ENCODE measurements at regions not wholly inside any gene's neighbourhood (a gene's known extent, or its start where the extent isn't known, plus 50 kb on each side); places are given as distances from the start of the nearest gene placed in this dataset.

- CTCF ChIA-PET = no interaction called here
- intact Hi-C loops (cut with micrococcal nuclease; ENCODE audit: unreplicated experiment) (no loop called here), in situ Hi-C loops (cut with HindIII; ENCODE audit: low pct_unique_long_range_greater_than_20kb, low sequenced_read_pairs) (no loop called here)
- POLR2A ChIA-PET = no interaction called here
- Histone ChIP-seq H3K4me1 (ENCODE audit: control insufficient read depth, insufficient read depth, low read length) (no peaks in the 10 kb centered on the region), H3K36me3 (ENCODE audit: control insufficient read depth, insufficient read depth, low read length) (no peaks in the 10 kb centered on the region), H3K27ac (ENCODE audit: low read length) (no peak overlapping the region), H3K27me3 (ENCODE audit: control insufficient read depth, insufficient read depth, low read length) (no peaks in the 10 kb centered on the region), H3K4me3 (ENCODE audit: low read depth in 2 of 2, low read length in 2 of 2) (no peak overlapping the region), H3K9me3 (ENCODE audit: control insufficient read depth, insufficient read depth, low read depth, low read length) (no peaks in the 10 kb centered on the region)
- DNase-seq (ENCODE audit: low read depth, low spot score) (no peak), ATAC-seq (no peak)
- TF ChIP-seq POLR2AphosphoS5 (IDR thresholded peaks at IDR 0.05; ENCODE audit: low read depth, low read length) (no peak), REST (IDR thresholded peaks at IDR 0.05; ENCODE audit: insufficient read depth in 1 of 2, low read depth in 2 of 2, low read length in 1 of 2) (no peak), SIN3A (IDR thresholded peaks at IDR 0.05; ENCODE audit: borderline replicate concordance, insufficient read depth, low read depth, low read length) (no peak), CTCF (IDR thresholded peaks at IDR 0.05) (no peak), TCF7L2 (IDR thresholded peaks at IDR 0.05; ENCODE audit: low read depth, low read length) (no peak)
- BruUV-seq (replicated peaks) = no TSS peak
Observed at GRCh38 chr3:153369561-153370374, 207.7 kb downstream of the RAP2B start.

DNA sequence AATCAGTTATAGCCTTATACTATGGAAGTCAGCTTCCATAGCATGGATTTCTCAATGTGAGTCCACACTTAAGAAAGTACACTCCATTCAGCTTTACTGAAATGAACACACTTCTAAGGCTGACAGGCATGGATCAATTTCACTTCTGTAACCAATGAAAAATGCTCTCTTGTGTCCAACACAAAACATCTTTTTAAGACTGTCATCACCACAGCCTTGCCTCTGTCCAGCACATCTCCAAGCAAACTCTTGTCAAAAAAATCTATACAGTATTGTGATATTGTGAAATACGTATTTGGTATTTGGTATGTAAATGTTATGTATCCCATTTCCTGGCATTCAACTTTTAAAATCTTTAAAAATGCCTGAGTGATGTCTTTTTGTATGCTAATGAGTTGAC is 208.7 kb downstream of the RAP2B start:
- intact Hi-C loops (cut with micrococcal nuclease; ENCODE audit: unreplicated experiment) = no loop called here
- CTCF ChIA-PET = no interaction called here
- no peak overlapping the region for H3K4me3 ChIP-seq (ENCODE audit: low read depth in 2 of 2, low read length in 2 of 2)
- no peaks in the 10 kb centered on the region for H3K4me1 ChIP-seq (ENCODE audit: control insufficient read depth, insufficient read depth, low read length)
- H3K9me3 ChIP-seq (ENCODE audit: control insufficient read depth, insufficient read depth, low read depth, low read length) = 0 out of 2 replicates have a peak, but pooled peaks cover 3% of the 10 kb centered on the region
- TF ChIP-seq CTCF (IDR thresholded peaks at IDR 0.05) = no peak
- TF ChIP-seq REST (IDR thresholded peaks at IDR 0.05; ENCODE audit: insufficient read depth in 1 of 2, low read depth in 2 of 2, low read length in 1 of 2) = no peak
- no peak for TF ChIP-seq POLR2AphosphoS5 (IDR thresholded peaks at IDR 0.05; ENCODE audit: low read depth, low read length)
- no peak for TF ChIP-seq SIN3A (IDR thresholded peaks at IDR 0.05; ENCODE audit: borderline replicate concordance, insufficient read depth, low read depth, low read length)
- no peak for TF ChIP-seq TCF7L2 (IDR thresholded peaks at IDR 0.05; ENCODE audit: low read depth, low read length)
- no peaks in the 10 kb centered on the region for H3K36me3 ChIP-seq (ENCODE audit: control insufficient read depth, insufficient read depth, low read length)
- H3K27ac ChIP-seq (ENCODE audit: low read length) = no peak overlapping the region
- POLR2A ChIA-PET = no interaction called here
- in situ Hi-C loops (cut with HindIII; ENCODE audit: low pct_unique_long_range_greater_than_20kb, low sequenced_read_pairs) = no loop called here
- ATAC-seq (no peak), DNase-seq (ENCODE audit: low read depth, low spot score) (no peak)
- BruUV-seq (replicated peaks) = no TSS peak
- H3K27me3 ChIP-seq (ENCODE audit: control insufficient read depth, insufficient read depth, low read length) = no peaks in the 10 kb centered on the region

Measured in Panc1 (cell line).